ENCODE measurements at regions not wholly inside any gene's neighbourhood (a gene's known extent, or its start where the extent isn't known, plus 50 kb on each side); places are given as distances from the start of the nearest gene placed in this dataset.

DNA sequence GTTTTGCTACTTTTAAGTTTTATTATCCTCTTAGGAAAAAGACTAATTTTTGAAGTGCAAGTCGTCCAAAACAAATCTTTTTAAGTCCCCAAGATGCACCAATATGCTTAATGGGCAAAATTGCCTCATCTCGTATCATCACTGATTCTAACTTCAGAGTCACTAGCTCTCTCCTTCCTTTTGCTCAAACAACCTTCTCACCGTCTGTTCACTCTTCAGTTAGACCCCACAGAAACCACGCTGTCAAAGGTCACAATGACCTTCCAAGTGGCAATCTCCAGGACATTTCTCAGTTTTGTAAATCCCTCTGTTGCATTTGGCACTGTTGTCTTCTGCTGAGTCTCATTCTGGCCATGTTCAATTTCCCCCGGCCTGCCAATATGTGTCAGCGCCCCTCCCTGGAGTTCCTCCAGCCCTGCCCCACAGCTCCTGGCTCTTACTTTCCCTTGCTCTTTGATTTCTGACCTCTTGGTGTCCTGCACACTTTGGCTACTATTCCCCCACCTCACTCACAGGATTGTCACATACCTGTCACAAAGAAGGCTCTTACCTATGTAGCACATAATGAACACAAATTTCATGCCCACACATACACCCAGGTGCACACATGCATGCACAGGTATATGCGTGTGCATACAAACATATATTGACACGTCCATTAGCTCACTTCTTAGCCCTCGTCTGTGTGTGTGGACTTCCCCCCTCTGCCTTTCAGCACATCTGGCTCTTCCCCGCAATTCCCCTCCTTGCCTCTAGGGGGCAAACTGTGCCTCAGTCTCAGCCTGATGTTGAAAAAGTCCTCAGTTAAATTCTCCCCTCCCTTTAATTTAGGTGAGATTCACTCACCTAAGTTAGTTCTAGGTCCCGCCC lies 354.0 kb upstream of the DUSP10 start:
- TF ChIP-seq, protein P1, sequence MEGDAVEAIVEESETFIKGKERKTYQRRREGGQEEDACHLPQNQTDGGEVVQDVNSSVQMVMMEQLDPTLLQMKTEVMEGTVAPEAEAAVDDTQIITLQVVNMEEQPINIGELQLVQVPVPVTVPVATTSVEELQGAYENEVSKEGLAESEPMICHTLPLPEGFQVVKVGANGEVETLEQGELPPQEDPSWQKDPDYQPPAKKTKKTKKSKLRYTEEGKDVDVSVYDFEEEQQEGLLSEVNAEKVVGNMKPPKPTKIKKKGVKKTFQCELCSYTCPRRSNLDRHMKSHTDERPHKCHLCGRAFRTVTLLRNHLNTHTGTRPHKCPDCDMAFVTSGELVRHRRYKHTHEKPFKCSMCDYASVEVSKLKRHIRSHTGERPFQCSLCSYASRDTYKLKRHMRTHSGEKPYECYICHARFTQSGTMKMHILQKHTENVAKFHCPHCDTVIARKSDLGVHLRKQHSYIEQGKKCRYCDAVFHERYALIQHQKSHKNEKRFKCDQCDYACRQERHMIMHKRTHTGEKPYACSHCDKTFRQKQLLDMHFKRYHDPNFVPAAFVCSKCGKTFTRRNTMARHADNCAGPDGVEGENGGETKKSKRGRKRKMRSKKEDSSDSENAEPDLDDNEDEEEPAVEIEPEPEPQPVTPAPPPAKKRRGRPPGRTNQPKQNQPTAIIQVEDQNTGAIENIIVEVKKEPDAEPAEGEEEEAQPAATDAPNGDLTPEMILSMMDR (IDR thresholded peaks at IDR 0.05): peak; percentile 74
- H3K36me3 ChIP-seq: no peaks in the 10 kb centered on the region

DNA sequence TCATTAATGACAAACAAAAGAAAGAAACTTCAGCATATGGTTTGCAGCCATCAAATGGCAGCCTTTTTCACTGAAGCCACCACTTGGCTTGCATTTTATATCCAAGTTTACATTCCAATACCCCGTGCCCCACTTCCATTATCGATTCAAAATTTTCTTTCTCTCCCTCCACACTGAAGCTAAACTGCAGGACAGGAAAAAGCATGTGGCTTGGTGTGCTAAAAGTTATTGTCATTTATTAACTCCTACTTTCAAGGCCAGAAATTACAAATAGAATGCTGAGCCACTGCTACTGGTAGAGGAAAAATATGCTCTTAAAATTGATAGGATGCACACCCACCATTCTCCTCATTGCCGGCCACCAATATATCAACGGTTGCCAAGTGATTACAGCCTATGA lies 351.6 kb upstream of the DUSP10 start:
- no peak overlapping the region for H3K4me3 ChIP-seq (ENCODE audit: low read depth in 1 of 2, low read length in 1 of 2)
- TF ChIP-seq, protein P1 (IDR thresholded peaks at IDR 0.05): no peak
- no peaks in the 10 kb centered on the region for H3K27me3 ChIP-seq
- H3K27ac ChIP-seq: no peak overlapping the region
- H3K4me1 ChIP-seq (ENCODE audit: control insufficient read depth in 1 of 2, insufficient read depth in 1 of 2, low read depth in 1 of 2, low read length in 1 of 2): no peaks in the 10 kb centered on the region
- H3K9me3 ChIP-seq: no peaks in the 10 kb centered on the region
- no peaks in the 10 kb centered on the region for H3K36me3 ChIP-seq

More for the DNA sequence above, 354.0 kb upstream of the DUSP10 start:
- Histone ChIP-seq H3K9me3 (no peaks in the 10 kb centered on the region), H3K4me3 (ENCODE audit: low read depth in 1 of 2, low read length in 1 of 2) (no peak overlapping the region), H3K27me3 (no peaks in the 10 kb centered on the region), H3K4me1 (ENCODE audit: control insufficient read depth in 1 of 2, insufficient read depth in 1 of 2, low read depth in 1 of 2, low read length in 1 of 2) (no peaks in the 10 kb centered on the region), H3K27ac (no peak overlapping the region)

DNA sequence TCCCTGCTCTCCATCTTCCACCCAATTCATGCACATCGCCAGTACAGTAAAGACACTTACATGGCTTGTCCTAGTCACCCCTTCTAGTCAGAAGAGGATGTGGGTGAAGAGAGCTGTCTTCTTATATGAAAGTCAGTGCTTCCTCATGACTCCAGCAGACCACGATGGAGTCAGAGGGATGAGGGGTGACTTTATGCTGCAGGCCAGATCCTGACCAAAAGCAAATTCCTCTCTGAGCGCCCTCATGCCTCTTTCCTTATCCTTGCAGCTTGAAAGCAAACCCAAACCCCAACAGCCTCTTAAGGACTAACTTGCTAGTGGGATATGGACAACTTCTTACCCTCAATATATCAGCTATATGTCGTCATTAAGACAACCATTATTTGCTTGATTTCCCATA lies 348.2 kb upstream of the DUSP10 start:
- no peaks in the 10 kb centered on the region for H3K4me1 ChIP-seq (ENCODE audit: control insufficient read depth in 1 of 2, insufficient read depth in 1 of 2, low read depth in 1 of 2, low read length in 1 of 2)
- H3K36me3 ChIP-seq: no peaks in the 10 kb centered on the region
- no peaks in the 10 kb centered on the region for H3K9me3 ChIP-seq
- no peaks in the 10 kb centered on the region for H3K27me3 ChIP-seq
- TF ChIP-seq, protein P1 (IDR thresholded peaks at IDR 0.05): no peak
- no peak overlapping the region for H3K27ac ChIP-seq
- no peak overlapping the region for H3K4me3 ChIP-seq (ENCODE audit: low read depth in 1 of 2, low read length in 1 of 2)

DNA sequence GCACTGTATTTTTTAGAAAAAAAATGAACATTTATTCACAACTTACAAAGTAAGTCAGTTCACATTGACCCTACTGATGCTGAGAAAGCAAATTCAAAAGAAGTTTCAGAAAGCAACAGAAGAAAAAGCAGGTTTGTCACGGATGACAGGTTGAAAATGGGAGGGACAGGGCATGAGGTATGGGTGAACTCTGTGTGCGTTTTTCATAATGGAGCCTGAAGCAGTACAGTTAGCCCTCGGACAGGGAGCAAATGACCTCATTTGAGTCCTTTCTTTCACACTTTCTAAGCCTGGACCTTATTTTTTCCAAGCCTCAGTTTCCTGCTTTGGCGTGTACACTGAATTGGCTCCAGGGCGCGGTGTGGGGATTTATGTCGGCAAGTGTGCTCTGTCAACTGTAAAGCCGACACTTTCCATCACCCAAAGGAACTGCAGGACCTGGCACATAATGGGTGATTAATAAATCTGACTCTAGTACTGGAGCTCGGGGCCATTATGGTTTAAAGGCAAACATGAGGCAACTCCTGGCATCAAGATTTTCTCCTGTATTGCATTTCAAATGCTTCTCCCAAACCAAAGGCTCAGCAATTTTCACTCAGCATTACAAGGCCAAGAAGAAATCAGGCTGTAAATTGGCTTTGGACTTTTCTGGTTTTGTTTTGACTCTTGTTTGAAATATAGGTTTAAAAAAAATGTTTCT lies 345.5 kb upstream of the DUSP10 start:
- Histone ChIP-seq H3K36me3 (no peaks in the 10 kb centered on the region), H3K9me3 (no peaks in the 10 kb centered on the region), H3K4me3 (ENCODE audit: low read depth in 1 of 2, low read length in 1 of 2) (no peak overlapping the region), H3K27me3 (no peaks in the 10 kb centered on the region), H3K4me1 (ENCODE audit: control insufficient read depth in 1 of 2, insufficient read depth in 1 of 2, low read depth in 1 of 2, low read length in 1 of 2) (no peaks in the 10 kb centered on the region), H3K27ac (no peak overlapping the region)
- TF ChIP-seq, protein P1 (IDR thresholded peaks at IDR 0.05): no peak

DNA sequence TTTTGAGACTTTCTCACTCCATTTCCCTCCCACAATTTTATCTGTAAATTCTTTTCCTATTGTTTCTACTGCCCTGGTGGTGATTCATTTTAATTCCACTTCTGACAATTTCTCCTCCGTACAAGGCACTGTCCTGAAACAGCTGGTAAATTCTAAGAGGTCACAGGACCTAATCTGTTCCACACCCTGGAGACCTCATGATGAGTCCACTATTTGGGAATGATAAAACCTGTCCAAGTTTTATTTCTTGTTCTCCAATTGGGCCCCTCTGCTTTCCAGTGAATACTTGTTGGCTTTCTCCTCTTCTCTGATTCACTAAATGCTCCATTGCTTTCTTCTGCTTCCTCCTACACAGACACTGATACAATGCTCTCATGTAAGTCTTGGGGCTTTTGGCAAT lies 343.1 kb upstream of the DUSP10 start:
- Histone ChIP-seq H3K4me3 (ENCODE audit: low read depth in 1 of 2, low read length in 1 of 2) (no peak overlapping the region), H3K27me3 (no peaks in the 10 kb centered on the region), H3K4me1 (ENCODE audit: control insufficient read depth in 1 of 2, insufficient read depth in 1 of 2, low read depth in 1 of 2, low read length in 1 of 2) (no peaks in the 10 kb centered on the region), H3K27ac (no peak overlapping the region), H3K9me3 (no peaks in the 10 kb centered on the region), H3K36me3 (no peaks in the 10 kb centered on the region)
- TF ChIP-seq, protein P1 (IDR thresholded peaks at IDR 0.05): no peak

Measured in neutrophil (primary cell).